Ovary (tissue), 7 donors: ENCODE measurements at regions not wholly inside any gene's neighbourhood (a gene's known extent, or its start where the extent isn't known, plus 50 kb on each side); places are given as distances from the start of the nearest gene placed in this dataset.

Experiments used
- DNase-seq, 5 donors: peaks; one replicate each; pipeline ENCODE4 v3.0.0-alpha.2; 2019 to 2020
- H3K27ac ChIP-seq, 2 donors: fragments of 200-600 bp; one replicate each; pipeline versions ENCODE4 v1.5.1 to v1.8.0; 2019 to 2022
- H3K27me3 ChIP-seq: fragments of 200-600 bp; one replicate; pipeline ENCODE4 v1.8.0; 2022
- H3K36me3 ChIP-seq: fragments of 200-600 bp; sonication (generic); one replicate; pipeline ENCODE4 v1.5.1; 2019
- H3K4me1 ChIP-seq: one replicate; pipeline ENCODE4 v1.8.1; 2013; ENCODE audit warnings: mild to moderate bottlenecking, moderate library complexity; ENCODE audit not compliant: insufficient read depth
- H3K4me3 ChIP-seq: fragments of 200-600 bp; sonication (generic); one replicate; pipeline ENCODE4 v1.5.1; 2017
- H3K9me3 ChIP-seq, 2 donors: fragments of 200-600 bp in 1 of 2; sonication (generic) in 1 of 2; one replicate each; pipeline versions ENCODE4 v1.5.1 to v1.8.1; 2013 to 2019; ENCODE audit warnings: mild to moderate bottlenecking in 1 of 2, moderate library complexity in 1 of 2
- EP300 ChIP-seq: sonication (generic); formaldehyde crosslinking; IDR thresholded peaks from one replicate; pipeline ENCODE4 v1.6.1; 2017; ENCODE audit warnings: antibody characterized with exemption
- POLR2A ChIP-seq: fragments of 450-650 bp; IDR thresholded peaks from one replicate; pipeline ENCODE4 v1.6.1; 2017; ENCODE audit warnings: antibody characterized with exemption, mild to moderate bottlenecking, moderate library complexity
- WGBS, 3 donors: extraction: QIAGEN DNeasy Blood & Tissue Kit in 1 of 3; methylation state at CpG; one replicate each; pipeline versions ENCODE4 v1.1.5 to v1.1.7; 2013 to 2017; 5-methylcytosine and 5-hydroxymethylcytosine counted together
- intact Hi-C, 4 donors: fragments of 100-400 bp; cut with DNase I; formaldehyde crosslinking; loops; one replicate each; pipeline versions ENCODE4 v1.11.0 to v1.15.1; 2022 to 2023
- TF ChIP-seq, protein P1 (sequence below), 3 donors: fragments of 450-650 bp in 2 of 3; fragments of 200-600 bp in 1 of 3; IDR thresholded peaks; one replicate each; pipeline versions ENCODE4 v1.5.1 to v1.8.0; 2016 to 2022; ENCODE audit warnings: antibody characterized with exemption in 3 of 3, mild to moderate bottlenecking in 1 of 3
- donor health status: DM: no; HTN: no; CAD: no; lungs with moderate emphysema.
- donor health status: DM: no; HTN: no; CAD: no.
- donor health status: Bipolar disorder and iron deficiency.
- donor health status: DM: no; HTN: no; CAD: no.
- donor health status: DM: yes; HTN: yes; CAD: no.

DNA sequence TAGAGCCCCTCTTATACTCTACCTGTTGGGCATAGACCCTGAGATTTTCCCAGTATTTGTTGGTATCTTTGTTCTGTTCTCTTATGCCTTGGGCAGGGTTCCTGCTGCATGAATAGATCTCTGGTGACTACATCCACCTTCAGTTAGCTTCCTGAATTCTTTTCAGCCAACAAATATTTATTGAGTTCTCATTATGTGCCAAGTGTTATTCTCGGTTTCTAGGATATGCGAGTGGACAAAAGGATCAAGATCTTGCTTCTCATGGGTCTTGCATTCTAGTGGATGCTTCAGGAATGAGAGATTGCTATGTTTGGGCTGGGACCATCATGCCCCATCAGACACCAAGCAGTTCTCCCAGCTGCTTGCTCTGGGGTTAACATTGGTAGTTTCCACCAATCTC lies 340.0 kb downstream of the METTL15 start:
- TF ChIP-seq EP300 (no peak), POLR2A (no peak)
- TF ChIP-seq, protein P1, sequence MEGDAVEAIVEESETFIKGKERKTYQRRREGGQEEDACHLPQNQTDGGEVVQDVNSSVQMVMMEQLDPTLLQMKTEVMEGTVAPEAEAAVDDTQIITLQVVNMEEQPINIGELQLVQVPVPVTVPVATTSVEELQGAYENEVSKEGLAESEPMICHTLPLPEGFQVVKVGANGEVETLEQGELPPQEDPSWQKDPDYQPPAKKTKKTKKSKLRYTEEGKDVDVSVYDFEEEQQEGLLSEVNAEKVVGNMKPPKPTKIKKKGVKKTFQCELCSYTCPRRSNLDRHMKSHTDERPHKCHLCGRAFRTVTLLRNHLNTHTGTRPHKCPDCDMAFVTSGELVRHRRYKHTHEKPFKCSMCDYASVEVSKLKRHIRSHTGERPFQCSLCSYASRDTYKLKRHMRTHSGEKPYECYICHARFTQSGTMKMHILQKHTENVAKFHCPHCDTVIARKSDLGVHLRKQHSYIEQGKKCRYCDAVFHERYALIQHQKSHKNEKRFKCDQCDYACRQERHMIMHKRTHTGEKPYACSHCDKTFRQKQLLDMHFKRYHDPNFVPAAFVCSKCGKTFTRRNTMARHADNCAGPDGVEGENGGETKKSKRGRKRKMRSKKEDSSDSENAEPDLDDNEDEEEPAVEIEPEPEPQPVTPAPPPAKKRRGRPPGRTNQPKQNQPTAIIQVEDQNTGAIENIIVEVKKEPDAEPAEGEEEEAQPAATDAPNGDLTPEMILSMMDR (IDR thresholded peaks at IDR 0.05), result no peak
- H3K36me3 ChIP-seq, result no peaks in the 10 kb centered on the region
- no peak overlapping the region for H3K27ac ChIP-seq
- no peaks in the 10 kb centered on the region for H3K9me3 ChIP-seq
- no peak overlapping the region for H3K4me3 ChIP-seq
- no peak for DNase-seq
- WGBS, 3 donors, result 93% methylated on average over 2 of the region's 2 CpGs
- no peaks in the 10 kb centered on the region for H3K27me3 ChIP-seq
- intact Hi-C loops, result no loop called here
- no peaks in the 10 kb centered on the region for H3K4me1 ChIP-seq

DNA sequence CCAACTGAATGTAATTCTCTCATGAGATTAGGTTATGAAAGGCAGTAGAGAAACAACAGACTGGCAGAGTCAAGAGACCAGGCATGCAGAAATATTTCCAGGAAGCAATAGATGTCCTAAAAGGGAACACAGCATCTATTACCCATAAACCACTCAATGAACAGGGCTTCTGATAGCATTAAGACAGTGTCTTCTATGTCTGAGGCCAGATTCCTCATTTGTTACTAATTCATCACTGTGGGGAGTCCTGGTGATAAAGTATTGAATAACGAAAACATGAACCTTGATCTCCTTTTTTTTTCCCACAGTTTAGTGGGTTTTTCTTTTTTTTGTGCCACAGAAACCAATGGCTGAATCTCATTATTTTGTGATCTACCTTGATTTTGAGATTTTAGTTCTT lies 339.0 kb downstream of the METTL15 start:
- H3K9me3 ChIP-seq, result no peaks in the 10 kb centered on the region
- 21 to 35% (median 26%) methylated on average over 1 of the region's 1 CpG for WGBS, 3 donors

DNA sequence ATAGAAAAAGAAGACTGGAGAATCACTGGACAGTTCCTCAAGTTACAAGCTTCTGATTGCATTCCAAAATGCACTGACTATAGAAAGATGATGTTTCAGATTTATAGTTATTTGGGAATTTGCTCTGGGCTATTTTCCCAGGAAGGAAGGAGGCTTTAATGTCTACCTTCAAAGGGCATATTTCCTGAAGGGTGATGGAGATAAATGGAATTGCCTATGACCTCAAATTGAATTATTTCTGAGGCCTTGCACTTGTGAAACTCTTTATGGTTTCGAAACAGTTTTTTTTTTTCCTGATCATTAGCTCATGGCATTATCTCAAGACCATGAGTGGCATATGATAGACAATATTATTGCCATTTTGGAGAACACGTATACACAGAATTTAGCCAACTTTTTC lies 333.9 kb downstream of the METTL15 start:
- Histone ChIP-seq H3K27ac (no peak overlapping the region), H3K27me3 (no peaks in the 10 kb centered on the region), H3K36me3 (no peaks in the 10 kb centered on the region), H3K9me3 (no peaks in the 10 kb centered on the region), H3K4me3 (no peak overlapping the region), H3K4me1 (peaks cover 2% of the 10 kb centered on the region)
- intact Hi-C loops, result no loop called here
- TF ChIP-seq EP300 (no peak), POLR2A (no peak)
- TF ChIP-seq, protein P1 (IDR thresholded peaks at IDR 0.05), result no peak
- no peak for DNase-seq
- 70 to 88% (median 82%) methylated on average over 2 of the region's 2 CpGs for WGBS, 3 donors

More for the DNA sequence above, 339.0 kb downstream of the METTL15 start:
- intact Hi-C loops, result no loop called here
- no peak for DNase-seq
- Histone ChIP-seq H3K27ac (no peak overlapping the region), H3K36me3 (no peaks in the 10 kb centered on the region), H3K27me3 (no peaks in the 10 kb centered on the region), H3K4me1 (no peaks in the 10 kb centered on the region), H3K4me3 (no peak overlapping the region)
- TF ChIP-seq, protein P1 (IDR thresholded peaks at IDR 0.05), result no peak
- TF ChIP-seq POLR2A (no peak), EP300 (no peak)

DNA sequence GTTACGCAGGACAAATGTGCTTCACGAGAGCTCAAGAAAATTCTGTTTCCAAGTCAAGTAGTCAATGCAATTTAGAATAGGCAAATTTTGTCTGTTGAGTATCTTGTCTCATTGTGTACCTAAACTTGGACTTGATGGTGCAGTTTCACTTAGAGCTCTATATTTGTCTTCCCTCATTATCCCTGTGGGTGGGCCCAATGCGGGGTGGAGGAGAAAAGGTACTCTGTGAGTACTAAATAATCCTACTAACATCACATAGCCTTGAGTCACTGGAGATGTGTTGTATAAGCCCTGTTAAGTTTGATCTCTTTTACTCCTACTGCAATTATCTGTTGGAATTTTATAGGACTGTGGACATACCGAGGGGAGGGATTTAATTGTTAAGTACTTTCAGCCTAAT lies 331.2 kb downstream of the METTL15 start:
- Histone ChIP-seq H3K27me3 (no peaks in the 10 kb centered on the region), H3K4me3 (no peak overlapping the region), H3K36me3 (no peaks in the 10 kb centered on the region), H3K9me3 (no peaks in the 10 kb centered on the region), H3K4me1 (peaks cover 2% of the 10 kb centered on the region), H3K27ac (no peak overlapping the region)
- intact Hi-C loops, result no loop called here
- TF ChIP-seq EP300 (no peak), POLR2A (no peak)
- TF ChIP-seq, protein P1 (IDR thresholded peaks at IDR 0.05), result no peak
- WGBS, 3 donors, result 75 to 82% (median 79%) methylated on average over 4 of the region's 4 CpGs
- no peak for DNase-seq

DNA sequence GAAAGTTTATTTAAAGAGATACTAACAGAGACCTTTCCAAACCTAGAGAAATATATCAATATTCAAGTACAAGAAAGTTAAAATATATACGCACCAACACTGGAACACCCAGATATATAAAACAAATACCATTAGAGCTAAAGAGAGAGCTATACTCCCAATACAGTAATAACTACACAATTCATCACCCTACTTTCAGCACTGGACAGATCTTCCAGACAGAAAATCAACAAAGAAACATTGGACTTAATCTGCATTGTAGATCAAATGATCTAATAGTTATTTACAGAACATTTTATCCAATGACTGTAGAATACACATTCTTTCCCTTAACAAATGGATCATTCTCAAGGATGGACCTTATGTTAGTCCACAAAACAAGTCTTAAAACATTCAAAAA lies 311.9 kb downstream of the METTL15 start:
- Histone ChIP-seq H3K27me3 (no peaks in the 10 kb centered on the region), H3K9me3 (no peaks in the 10 kb centered on the region), H3K27ac (no peak overlapping the region), H3K4me1 (no peaks in the 10 kb centered on the region), H3K4me3 (no peak overlapping the region), H3K36me3 (no peaks in the 10 kb centered on the region)
- no peak for DNase-seq
- TF ChIP-seq, protein P1 (IDR thresholded peaks at IDR 0.05), result no peak
- TF ChIP-seq EP300, result no peak
- TF ChIP-seq POLR2A, result no peak
- WGBS, 3 donors, result 96 to 100% (median 98%) methylated on average over 1 of the region's 1 CpG
- intact Hi-C loops, result no loop called here
